ENCODE measurements at regions not wholly inside any gene's neighbourhood (a gene's known extent, or its start where the extent isn't known, plus 50 kb on each side); places are given as distances from the start of the nearest gene placed in this dataset.
"Not testable (repeated sequence)": the region's sequence is repeated elsewhere in the genome, so short reads cannot be mapped to it uniquely, and the experiment has no call there.

GRCh38 chr1:81186261-81186660, 614.5 kb upstream of the ADGRL2 start:
- H3K4me1 ChIP-seq (ENCODE audit: insufficient read depth, low read length), result peaks cover 3% of the 10 kb centered on the region; the same call in 1 of the 2 replicates
- H3K9me3 ChIP-seq (ENCODE audit: insufficient read depth, low read depth, low read length), result peaks cover 4% of the 10 kb centered on the region
- no peak overlapping the region for H3K9ac ChIP-seq (ENCODE audit: low read depth, low read length)
- H3K36me3 ChIP-seq (ENCODE audit: insufficient read depth, low read depth, low read length), result no peaks in the 10 kb centered on the region
- H3K27ac ChIP-seq (ENCODE audit: low read length), result no peak overlapping the region
- H3K4me3 ChIP-seq (ENCODE audit: low read length), result no peak overlapping the region
- H3K27me3 ChIP-seq (ENCODE audit: insufficient read depth, low read length), result no peaks in the 10 kb centered on the region

GRCh38 chr1:81183553-81183952, 617.2 kb upstream of the ADGRL2 start:
- Histone ChIP-seq H3K27ac (ENCODE audit: low read length) (no peak overlapping the region), H3K9ac (ENCODE audit: low read depth, low read length) (no peak overlapping the region), H3K36me3 (ENCODE audit: insufficient read depth, low read depth, low read length) (no peaks in the 10 kb centered on the region), H3K27me3 (ENCODE audit: insufficient read depth, low read length) (no peaks in the 10 kb centered on the region), H3K4me1 (ENCODE audit: insufficient read depth, low read length) (peaks cover 3% of the 10 kb centered on the region; the same call in 1 of the 2 replicates), H3K9me3 (ENCODE audit: insufficient read depth, low read depth, low read length) (peaks cover 11% of the 10 kb centered on the region), H3K4me3 (ENCODE audit: low read length) (no peak overlapping the region)

- Histone ChIP-seq H3K27ac (ENCODE audit: low read length) (no peak overlapping the region), H3K36me3 (ENCODE audit: insufficient read depth, low read depth, low read length) (no peaks in the 10 kb centered on the region), H3K9me3 (ENCODE audit: insufficient read depth, low read depth, low read length) (peaks cover 11% of the 10 kb centered on the region), H3K4me1 (ENCODE audit: insufficient read depth, low read length) (peaks cover 3% of the 10 kb centered on the region; the same call in 1 of the 2 replicates), H3K27me3 (ENCODE audit: insufficient read depth, low read length) (no peaks in the 10 kb centered on the region), H3K9ac (ENCODE audit: low read depth, low read length) (no peak overlapping the region), H3K4me3 (ENCODE audit: low read length) (no peak overlapping the region)
Measured at GRCh38 chr1:81183051-81183450, 617.7 kb upstream of the ADGRL2 start.

GRCh38 chr1:81179242-81179641, 621.5 kb upstream of the ADGRL2 start:
- no peaks in the 10 kb centered on the region for H3K4me1 ChIP-seq (ENCODE audit: insufficient read depth, low read length)
- no peaks in the 10 kb centered on the region for H3K36me3 ChIP-seq (ENCODE audit: insufficient read depth, low read depth, low read length)
- H3K27ac ChIP-seq (ENCODE audit: low read length), result no peak overlapping the region
- peaks cover 11% of the 10 kb centered on the region for H3K9me3 ChIP-seq (ENCODE audit: insufficient read depth, low read depth, low read length)
- no peak overlapping the region for H3K9ac ChIP-seq (ENCODE audit: low read depth, low read length)
- H3K4me3 ChIP-seq (ENCODE audit: low read length), result no peak overlapping the region
- no peaks in the 10 kb centered on the region for H3K27me3 ChIP-seq (ENCODE audit: insufficient read depth, low read length)

GRCh38 chr1:81178431-81179093, 622.2 kb upstream of the ADGRL2 start:
- not testable (repeated sequence) for H3K27ac ChIP-seq (ENCODE audit: low read length); H3K36me3 ChIP-seq (ENCODE audit: insufficient read depth, low read depth, low read length); H3K4me1 ChIP-seq (ENCODE audit: insufficient read depth, low read length); H3K4me3 ChIP-seq (ENCODE audit: low read length); H3K27me3 ChIP-seq (ENCODE audit: insufficient read depth, low read length); H3K9ac ChIP-seq (ENCODE audit: low read depth, low read length)
- H3K9me3 ChIP-seq (ENCODE audit: insufficient read depth, low read depth, low read length), result peaks cover 11% of the 10 kb centered on the region

- Histone ChIP-seq H3K4me1 (ENCODE audit: insufficient read depth, low read length) (no peaks in the 10 kb centered on the region), H3K9me3 (ENCODE audit: insufficient read depth, low read depth, low read length) (peaks cover 11% of the 10 kb centered on the region), H3K27me3 (ENCODE audit: insufficient read depth, low read length) (no peaks in the 10 kb centered on the region), H3K4me3 (ENCODE audit: low read length) (no peak overlapping the region), H3K36me3 (ENCODE audit: insufficient read depth, low read depth, low read length) (no peaks in the 10 kb centered on the region), H3K9ac (ENCODE audit: low read depth, low read length) (no peak overlapping the region), H3K27ac (ENCODE audit: low read length) (no peak overlapping the region)
Measured at GRCh38 chr1:81174811-81175476, 625.8 kb upstream of the ADGRL2 start.

- no peak overlapping the region for H3K4me3 ChIP-seq (ENCODE audit: low read length)
- no peaks in the 10 kb centered on the region for H3K27me3 ChIP-seq (ENCODE audit: insufficient read depth, low read length)
- H3K27ac ChIP-seq (ENCODE audit: low read length), result no peak overlapping the region
- H3K36me3 ChIP-seq (ENCODE audit: insufficient read depth, low read depth, low read length), result no peaks in the 10 kb centered on the region
- no peaks in the 10 kb centered on the region for H3K4me1 ChIP-seq (ENCODE audit: insufficient read depth, low read length)
- no peak overlapping the region for H3K9ac ChIP-seq (ENCODE audit: low read depth, low read length)
- peaks cover 16% of the 10 kb centered on the region for H3K9me3 ChIP-seq (ENCODE audit: insufficient read depth, low read depth, low read length)
Measured at GRCh38 chr1:81174052-81174451, 626.7 kb upstream of the ADGRL2 start.

GRCh38 chr1:81172483-81172882, 628.3 kb upstream of the ADGRL2 start:
- Histone ChIP-seq H3K9me3 (ENCODE audit: insufficient read depth, low read depth, low read length) (peaks cover 16% of the 10 kb centered on the region), H3K36me3 (ENCODE audit: insufficient read depth, low read depth, low read length) (no peaks in the 10 kb centered on the region), H3K4me1 (ENCODE audit: insufficient read depth, low read length) (no peaks in the 10 kb centered on the region), H3K9ac (ENCODE audit: low read depth, low read length) (no peak overlapping the region), H3K4me3 (ENCODE audit: low read length) (no peak overlapping the region), H3K27me3 (ENCODE audit: insufficient read depth, low read length) (no peaks in the 10 kb centered on the region), H3K27ac (ENCODE audit: low read length) (no peak overlapping the region)

GRCh38 chr1:81170721-81171120, 630.0 kb upstream of the ADGRL2 start:
- no peaks in the 10 kb centered on the region for H3K4me1 ChIP-seq (ENCODE audit: insufficient read depth, low read length)
- no peak overlapping the region for H3K4me3 ChIP-seq (ENCODE audit: low read length)
- H3K27ac ChIP-seq (ENCODE audit: low read length), result no peak overlapping the region
- H3K9ac ChIP-seq (ENCODE audit: low read depth, low read length), result no peak overlapping the region
- H3K27me3 ChIP-seq (ENCODE audit: insufficient read depth, low read length), result no peaks in the 10 kb centered on the region
- no peaks in the 10 kb centered on the region for H3K36me3 ChIP-seq (ENCODE audit: insufficient read depth, low read depth, low read length)
- H3K9me3 ChIP-seq (ENCODE audit: insufficient read depth, low read depth, low read length), result peaks cover 16% of the 10 kb centered on the region

- H3K27ac ChIP-seq (ENCODE audit: low read length), result no peak overlapping the region
- peaks cover 6% of the 10 kb centered on the region; the same call in 1 of the 2 replicates for H3K9me3 ChIP-seq (ENCODE audit: insufficient read depth, low read depth, low read length)
- no peaks in the 10 kb centered on the region for H3K36me3 ChIP-seq (ENCODE audit: insufficient read depth, low read depth, low read length)
- H3K27me3 ChIP-seq (ENCODE audit: insufficient read depth, low read length), result no peaks in the 10 kb centered on the region
- H3K4me1 ChIP-seq (ENCODE audit: insufficient read depth, low read length), result no peaks in the 10 kb centered on the region
- no peak overlapping the region for H3K4me3 ChIP-seq (ENCODE audit: low read length)
- no peak overlapping the region for H3K9ac ChIP-seq (ENCODE audit: low read depth, low read length)
Measured at GRCh38 chr1:81165963-81166362, 634.8 kb upstream of the ADGRL2 start.

- Histone ChIP-seq H3K9me3 (ENCODE audit: insufficient read depth, low read depth, low read length) (no peaks in the 10 kb centered on the region), H3K27me3 (ENCODE audit: insufficient read depth, low read length) (no peaks in the 10 kb centered on the region), H3K4me1 (ENCODE audit: insufficient read depth, low read length) (peaks cover 19% of the 10 kb centered on the region; the same call in 1 of the 2 replicates), H3K9ac (ENCODE audit: low read depth, low read length) (no peak overlapping the region), H3K4me3 (ENCODE audit: low read length) (no peak overlapping the region), H3K27ac (ENCODE audit: low read length) (no peak overlapping the region), H3K36me3 (ENCODE audit: insufficient read depth, low read depth, low read length) (no peaks in the 10 kb centered on the region)
Measured at GRCh38 chr1:81160696-81161095, 640.0 kb upstream of the ADGRL2 start.

GRCh38 chr1:81158592-81158991, 642.1 kb upstream of the ADGRL2 start:
- H3K27me3 ChIP-seq (ENCODE audit: insufficient read depth, low read length), result no peaks in the 10 kb centered on the region
- no peak overlapping the region for H3K27ac ChIP-seq (ENCODE audit: low read length)
- H3K9ac ChIP-seq (ENCODE audit: low read depth, low read length), result no peak overlapping the region
- H3K4me3 ChIP-seq (ENCODE audit: low read length), result no peak overlapping the region
- no peaks in the 10 kb centered on the region for H3K9me3 ChIP-seq (ENCODE audit: insufficient read depth, low read depth, low read length)
- H3K4me1 ChIP-seq (ENCODE audit: insufficient read depth, low read length), result peaks cover 19% of the 10 kb centered on the region; the same call in 1 of the 2 replicates
- H3K36me3 ChIP-seq (ENCODE audit: insufficient read depth, low read depth, low read length), result no peaks in the 10 kb centered on the region

Measured in iPS-20b (cell line).